HG03521 (cell line): ENCODE measurements at regions not wholly inside any gene's neighbourhood (a gene's known extent, or its start where the extent isn't known, plus 50 kb on each side); places are given as distances from the start of the nearest gene placed in this dataset.
"Not testable (repeated sequence)": the region's sequence is repeated elsewhere in the genome, so short reads cannot be mapped to it uniquely, and the experiment has no call there.

Source experiments
- ATAC-seq: cut with Tn5 transposase; IDR thresholded peaks from one replicate; pipeline ENCODE4 v1.9.1; 2021; ENCODE audit warnings: mild to moderate bottlenecking, moderate library complexity; ENCODE audit not compliant: unreplicated experiment

- ATAC-seq: no peak
Measured at GRCh38 chr18:28287146-28287545, 110.2 kb upstream of the CDH2 start.

GRCh38 chr18:28284132-28284531 lies 107.2 kb upstream of the CDH2 start:
- no peak for ATAC-seq

DNA sequence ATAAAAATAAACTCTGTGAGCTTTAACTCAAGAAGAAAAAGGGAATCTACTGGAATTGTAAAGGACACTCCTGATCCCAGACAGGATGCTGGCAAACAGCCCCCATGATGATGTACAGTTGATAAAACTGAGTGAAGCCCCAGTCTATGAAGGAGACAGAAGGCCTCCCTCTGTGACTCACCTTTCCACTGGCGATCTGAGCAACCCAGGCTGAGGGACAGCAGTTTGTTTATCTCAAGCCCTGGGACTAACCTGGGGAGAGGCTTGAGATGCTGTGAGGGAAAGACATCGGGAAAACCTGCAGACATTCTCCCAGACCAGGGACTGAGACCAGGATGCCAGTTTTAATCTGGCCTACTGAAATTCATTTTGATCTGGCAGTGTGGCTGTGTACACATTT lies 104.5 kb upstream of the CDH2 start:
- ATAC-seq: no peak

DNA sequence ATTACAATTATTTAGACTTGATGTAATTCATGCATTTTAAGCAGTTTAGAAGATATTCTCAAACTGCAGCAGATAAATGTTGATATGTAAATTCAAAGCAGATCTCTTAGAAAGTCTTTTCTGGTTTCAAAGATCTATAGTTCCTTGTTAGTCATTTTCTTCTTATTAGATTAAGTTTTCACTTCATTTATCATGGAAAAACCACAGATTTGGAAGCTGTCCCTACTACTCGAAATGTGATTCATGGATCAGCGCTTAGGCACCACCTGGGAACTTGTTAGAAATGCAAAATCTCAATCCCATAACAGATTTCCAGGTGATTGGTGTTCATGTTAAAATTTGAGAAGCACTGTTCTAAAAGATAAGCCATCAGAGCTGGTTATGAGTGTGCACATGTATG lies 92.8 kb upstream of the CDH2 start:
- ATAC-seq: no peak

- ATAC-seq: no peak
Measured at GRCh38 chr18:28267878-28268625, 91.1 kb upstream of the CDH2 start.

DNA sequence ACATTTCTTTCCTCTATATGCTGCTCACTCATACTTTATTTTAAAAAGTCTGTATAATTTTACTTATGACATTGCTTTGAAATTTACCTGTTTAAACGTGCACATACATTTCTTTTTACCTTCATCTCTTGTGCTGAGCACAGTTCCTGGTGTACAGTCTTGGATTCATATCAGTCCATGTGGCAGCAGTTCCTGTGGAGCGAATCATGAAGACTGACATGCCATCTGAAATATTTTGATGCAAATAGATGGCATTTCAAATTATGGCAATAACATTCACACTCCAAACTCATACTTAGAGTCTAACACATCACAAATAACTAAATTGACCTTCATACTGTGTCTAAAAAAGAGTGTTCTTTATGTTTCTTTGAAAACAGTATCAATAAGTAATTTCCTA lies 90.3 kb upstream of the CDH2 start:
- no peak for ATAC-seq

DNA sequence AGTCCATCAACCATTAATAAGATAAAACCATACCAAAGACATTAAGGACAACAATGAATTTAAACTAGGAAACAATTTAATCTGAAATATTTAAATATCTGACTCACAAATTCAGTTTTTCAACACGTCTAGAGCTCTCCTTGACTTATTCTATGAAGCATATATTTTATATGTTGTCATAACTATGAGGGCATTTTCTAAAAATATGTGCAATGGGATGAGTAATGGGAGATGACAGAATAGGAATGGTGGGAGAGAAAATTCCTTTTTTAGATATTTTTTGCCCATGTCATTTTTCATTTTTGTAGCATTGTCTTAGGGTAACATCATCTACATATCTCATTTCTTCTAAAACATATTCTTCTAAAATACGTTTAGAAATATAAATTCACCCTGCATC lies 79.2 kb upstream of the CDH2 start:
- ATAC-seq: no peak

- no peak for ATAC-seq
Measured at GRCh38 chr18:28248653-28249052, 71.7 kb upstream of the CDH2 start.

GRCh38 chr18:28240626-28241025 lies 63.7 kb upstream of the CDH2 start:
- not testable (repeated sequence) for ATAC-seq

GRCh38 chr18:28236487-28236886 lies 59.6 kb upstream of the CDH2 start:
- no peak for ATAC-seq
